OCI-LY7 (cell line): ENCODE measurements at regions not wholly inside any gene's neighbourhood (a gene's known extent, or its start where the extent isn't known, plus 50 kb on each side); places are given as distances from the start of the nearest gene placed in this dataset.

ENCODE experiments used
- EZH2phosphoT487 ChIP-seq: fragments of 200-600 bp; sonication (generic); IDR thresholded peaks from 2 replicates; pipeline ENCODE4 v1.6.1; 2018; ENCODE audit warnings: low read depth, borderline replicate concordance, mild to moderate bottlenecking, mixed run types, antibody characterized with exemption, low read length, moderate library complexity, mixed read lengths
- TF ChIP-seq, protein P1 (sequence below): fragments of 200-600 bp; sonication (generic); conservative IDR thresholded peaks from 2 replicates; pipeline ENCODE4 v1.5.1; 2014; ENCODE audit warnings: mild to moderate bottlenecking, antibody characterized with exemption, low read length, moderate library complexity, mixed read lengths

DNA sequence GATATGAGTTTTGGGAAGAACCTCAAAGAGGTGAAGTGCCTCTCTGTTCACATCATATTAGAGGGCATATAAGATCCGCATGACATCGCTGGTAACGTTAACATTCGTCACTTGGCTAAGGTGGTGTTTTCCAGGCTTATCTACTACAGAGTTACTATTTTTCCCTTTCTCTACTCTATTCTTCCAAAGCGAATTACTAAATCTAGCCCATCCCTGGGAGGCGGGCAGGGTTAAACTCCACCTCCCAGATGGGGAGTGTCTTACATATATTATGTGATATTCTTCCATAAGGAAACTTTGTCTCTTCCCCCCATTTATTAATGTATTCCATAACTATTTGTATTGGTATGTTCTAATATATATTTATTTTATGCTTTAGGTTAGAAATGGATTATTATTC is 293.9 kb downstream of the CYRIA start:
- TF ChIP-seq, protein P1, sequence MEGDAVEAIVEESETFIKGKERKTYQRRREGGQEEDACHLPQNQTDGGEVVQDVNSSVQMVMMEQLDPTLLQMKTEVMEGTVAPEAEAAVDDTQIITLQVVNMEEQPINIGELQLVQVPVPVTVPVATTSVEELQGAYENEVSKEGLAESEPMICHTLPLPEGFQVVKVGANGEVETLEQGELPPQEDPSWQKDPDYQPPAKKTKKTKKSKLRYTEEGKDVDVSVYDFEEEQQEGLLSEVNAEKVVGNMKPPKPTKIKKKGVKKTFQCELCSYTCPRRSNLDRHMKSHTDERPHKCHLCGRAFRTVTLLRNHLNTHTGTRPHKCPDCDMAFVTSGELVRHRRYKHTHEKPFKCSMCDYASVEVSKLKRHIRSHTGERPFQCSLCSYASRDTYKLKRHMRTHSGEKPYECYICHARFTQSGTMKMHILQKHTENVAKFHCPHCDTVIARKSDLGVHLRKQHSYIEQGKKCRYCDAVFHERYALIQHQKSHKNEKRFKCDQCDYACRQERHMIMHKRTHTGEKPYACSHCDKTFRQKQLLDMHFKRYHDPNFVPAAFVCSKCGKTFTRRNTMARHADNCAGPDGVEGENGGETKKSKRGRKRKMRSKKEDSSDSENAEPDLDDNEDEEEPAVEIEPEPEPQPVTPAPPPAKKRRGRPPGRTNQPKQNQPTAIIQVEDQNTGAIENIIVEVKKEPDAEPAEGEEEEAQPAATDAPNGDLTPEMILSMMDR, result no peak
- no peak for TF ChIP-seq EZH2phosphoT487
